Esophagus muscularis mucosa (tissue), 4 donors: ENCODE measurements at regions not wholly inside any gene's neighbourhood (a gene's known extent, or its start where the extent isn't known, plus 50 kb on each side); places are given as distances from the start of the nearest gene placed in this dataset.

Experiments used
- CTCF ChIP-seq, 3 experiments: fragments of 200-600 bp in 2 of 3; fragments of 450-650 bp in 1 of 3; sonication (generic) in 2 of 3; IDR thresholded peaks; one replicate each; pipeline ENCODE4 v1.5.1; 2017 to 2019; ENCODE audit warnings: antibody characterized with exemption in 3 of 3, mild to moderate bottlenecking in 2 of 3, moderate library complexity in 1 of 3
- EP300 ChIP-seq: sonication (generic); formaldehyde crosslinking; IDR thresholded peaks from one replicate; pipeline ENCODE4 v1.6.1; 2017; ENCODE audit warnings: antibody characterized with exemption
- POLR2A ChIP-seq: fragments of 450-650 bp; IDR thresholded peaks from one replicate; pipeline ENCODE4 v1.6.1; 2017; ENCODE audit warnings: antibody characterized with exemption, moderate library complexity, mild to moderate bottlenecking, low read depth
- POLR2AphosphoS5 ChIP-seq, 2 donors: sonication (generic); formaldehyde crosslinking; IDR thresholded peaks; one replicate each; pipeline ENCODE4 v1.6.1; 2017; ENCODE audit warnings: antibody characterized with exemption in 2 of 2

GRCh38 chr12:87879141-87879540 is 150.1 kb downstream of the C12orf50 start:
- TF ChIP-seq CTCF (IDR thresholded peaks at IDR 0.05), result no peak
- TF ChIP-seq POLR2A, result no peak
- TF ChIP-seq POLR2AphosphoS5 (IDR thresholded peaks at IDR 0.05), result no peak
- TF ChIP-seq EP300, result no peak
